ENCODE measurements at regions not wholly inside any gene's neighbourhood (a gene's known extent, or its start where the extent isn't known, plus 50 kb on each side); places are given as distances from the start of the nearest gene placed in this dataset.

DNA sequence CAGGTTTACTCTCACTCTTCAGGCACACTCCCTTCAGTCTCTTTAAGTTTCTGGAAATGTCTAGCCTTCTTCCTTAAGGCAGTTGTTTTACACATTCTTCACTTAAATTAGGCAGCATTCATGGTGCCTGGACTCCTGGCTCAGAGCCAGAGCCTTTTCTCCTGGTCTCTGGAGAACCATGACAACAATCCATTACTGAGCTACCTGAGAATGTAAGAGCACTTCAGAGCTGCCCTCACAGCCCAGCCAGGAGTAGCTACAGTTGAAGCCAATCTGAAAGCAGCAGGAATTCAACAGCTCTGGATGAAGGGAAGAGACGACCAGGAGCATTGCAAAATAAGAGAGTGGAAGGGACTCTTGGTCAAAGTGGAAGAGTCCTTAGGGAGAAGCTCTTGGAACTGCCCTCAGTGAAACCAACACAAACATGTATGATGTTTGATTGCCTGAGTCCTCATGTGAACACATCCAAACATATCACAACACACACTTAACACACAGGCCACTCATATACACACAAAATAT lies 416.8 kb upstream of the SPTLC3 start:
- TF ChIP-seq, protein P1, sequence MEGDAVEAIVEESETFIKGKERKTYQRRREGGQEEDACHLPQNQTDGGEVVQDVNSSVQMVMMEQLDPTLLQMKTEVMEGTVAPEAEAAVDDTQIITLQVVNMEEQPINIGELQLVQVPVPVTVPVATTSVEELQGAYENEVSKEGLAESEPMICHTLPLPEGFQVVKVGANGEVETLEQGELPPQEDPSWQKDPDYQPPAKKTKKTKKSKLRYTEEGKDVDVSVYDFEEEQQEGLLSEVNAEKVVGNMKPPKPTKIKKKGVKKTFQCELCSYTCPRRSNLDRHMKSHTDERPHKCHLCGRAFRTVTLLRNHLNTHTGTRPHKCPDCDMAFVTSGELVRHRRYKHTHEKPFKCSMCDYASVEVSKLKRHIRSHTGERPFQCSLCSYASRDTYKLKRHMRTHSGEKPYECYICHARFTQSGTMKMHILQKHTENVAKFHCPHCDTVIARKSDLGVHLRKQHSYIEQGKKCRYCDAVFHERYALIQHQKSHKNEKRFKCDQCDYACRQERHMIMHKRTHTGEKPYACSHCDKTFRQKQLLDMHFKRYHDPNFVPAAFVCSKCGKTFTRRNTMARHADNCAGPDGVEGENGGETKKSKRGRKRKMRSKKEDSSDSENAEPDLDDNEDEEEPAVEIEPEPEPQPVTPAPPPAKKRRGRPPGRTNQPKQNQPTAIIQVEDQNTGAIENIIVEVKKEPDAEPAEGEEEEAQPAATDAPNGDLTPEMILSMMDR (IDR thresholded peaks at IDR 0.05): no peak
- no peak for TF ChIP-seq POLR2A (IDR thresholded peaks at IDR 0.05; ENCODE audit: low read depth)
- no peak for TF ChIP-seq EP300 (IDR thresholded peaks at IDR 0.05)
- TF ChIP-seq POLR2AphosphoS5 (IDR thresholded peaks at IDR 0.05): no peak
